ENCODE measurements at regions not wholly inside any gene's neighbourhood (a gene's known extent, or its start where the extent isn't known, plus 50 kb on each side); places are given as distances from the start of the nearest gene placed in this dataset.

DNA sequence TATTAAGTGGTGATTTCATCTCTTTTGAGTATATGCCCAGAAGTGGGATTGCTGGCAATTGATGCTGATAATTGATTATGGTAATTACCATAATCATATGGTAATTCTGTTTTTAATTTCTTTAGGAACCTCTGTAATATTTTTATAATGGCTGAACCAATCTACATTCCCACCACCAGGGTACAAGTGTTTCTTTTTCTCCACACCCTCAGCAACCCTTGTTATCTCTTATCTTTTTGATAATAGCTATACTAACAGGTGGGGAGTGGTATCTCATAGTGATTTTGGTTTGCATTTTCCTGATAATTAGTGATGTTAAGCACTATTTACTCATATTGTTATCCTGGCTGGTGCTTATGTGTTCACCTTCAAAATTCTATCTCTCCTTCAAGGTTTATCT is 212.6 kb downstream of the FMR1NB start:
- TF ChIP-seq, protein P1, sequence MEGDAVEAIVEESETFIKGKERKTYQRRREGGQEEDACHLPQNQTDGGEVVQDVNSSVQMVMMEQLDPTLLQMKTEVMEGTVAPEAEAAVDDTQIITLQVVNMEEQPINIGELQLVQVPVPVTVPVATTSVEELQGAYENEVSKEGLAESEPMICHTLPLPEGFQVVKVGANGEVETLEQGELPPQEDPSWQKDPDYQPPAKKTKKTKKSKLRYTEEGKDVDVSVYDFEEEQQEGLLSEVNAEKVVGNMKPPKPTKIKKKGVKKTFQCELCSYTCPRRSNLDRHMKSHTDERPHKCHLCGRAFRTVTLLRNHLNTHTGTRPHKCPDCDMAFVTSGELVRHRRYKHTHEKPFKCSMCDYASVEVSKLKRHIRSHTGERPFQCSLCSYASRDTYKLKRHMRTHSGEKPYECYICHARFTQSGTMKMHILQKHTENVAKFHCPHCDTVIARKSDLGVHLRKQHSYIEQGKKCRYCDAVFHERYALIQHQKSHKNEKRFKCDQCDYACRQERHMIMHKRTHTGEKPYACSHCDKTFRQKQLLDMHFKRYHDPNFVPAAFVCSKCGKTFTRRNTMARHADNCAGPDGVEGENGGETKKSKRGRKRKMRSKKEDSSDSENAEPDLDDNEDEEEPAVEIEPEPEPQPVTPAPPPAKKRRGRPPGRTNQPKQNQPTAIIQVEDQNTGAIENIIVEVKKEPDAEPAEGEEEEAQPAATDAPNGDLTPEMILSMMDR (IDR thresholded peaks at IDR 0.05; ENCODE audit: borderline replicate concordance, extremely low read depth, low read length, poor library complexity, severe bottlenecking): no peak
- no peak for TF ChIP-seq EZH2 (IDR thresholded peaks at IDR 0.05; ENCODE audit: borderline replicate concordance, low read depth, low read length, severe bottlenecking)

Data from DND-41 (cell line).